ENCODE measurements at regions not wholly inside any gene's neighbourhood (a gene's known extent, or its start where the extent isn't known, plus 50 kb on each side); places are given as distances from the start of the nearest gene placed in this dataset.

DNA sequence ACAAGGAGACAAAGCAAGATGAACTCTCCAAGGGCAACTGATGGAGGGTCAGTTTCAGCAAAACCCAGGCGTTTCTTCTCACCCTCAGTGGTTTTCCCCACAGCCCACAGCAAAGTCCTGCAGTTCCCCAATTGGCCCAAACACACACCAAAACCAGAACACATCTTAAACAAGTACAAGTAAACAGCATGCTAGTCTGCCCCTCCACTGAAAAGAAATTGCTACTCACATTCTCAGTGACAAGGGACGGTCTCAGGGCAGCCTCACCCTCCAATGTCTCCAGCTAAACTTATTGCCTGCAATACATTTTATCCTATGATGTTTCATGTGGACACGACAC lies 300.6 kb upstream of the IRX3 start:
- TF ChIP-seq, protein P1, sequence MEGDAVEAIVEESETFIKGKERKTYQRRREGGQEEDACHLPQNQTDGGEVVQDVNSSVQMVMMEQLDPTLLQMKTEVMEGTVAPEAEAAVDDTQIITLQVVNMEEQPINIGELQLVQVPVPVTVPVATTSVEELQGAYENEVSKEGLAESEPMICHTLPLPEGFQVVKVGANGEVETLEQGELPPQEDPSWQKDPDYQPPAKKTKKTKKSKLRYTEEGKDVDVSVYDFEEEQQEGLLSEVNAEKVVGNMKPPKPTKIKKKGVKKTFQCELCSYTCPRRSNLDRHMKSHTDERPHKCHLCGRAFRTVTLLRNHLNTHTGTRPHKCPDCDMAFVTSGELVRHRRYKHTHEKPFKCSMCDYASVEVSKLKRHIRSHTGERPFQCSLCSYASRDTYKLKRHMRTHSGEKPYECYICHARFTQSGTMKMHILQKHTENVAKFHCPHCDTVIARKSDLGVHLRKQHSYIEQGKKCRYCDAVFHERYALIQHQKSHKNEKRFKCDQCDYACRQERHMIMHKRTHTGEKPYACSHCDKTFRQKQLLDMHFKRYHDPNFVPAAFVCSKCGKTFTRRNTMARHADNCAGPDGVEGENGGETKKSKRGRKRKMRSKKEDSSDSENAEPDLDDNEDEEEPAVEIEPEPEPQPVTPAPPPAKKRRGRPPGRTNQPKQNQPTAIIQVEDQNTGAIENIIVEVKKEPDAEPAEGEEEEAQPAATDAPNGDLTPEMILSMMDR (IDR thresholded peaks at IDR 0.05), result no peak
- no peaks in the 10 kb centered on the region for H3K27me3 ChIP-seq
- intact Hi-C loops (cut with DNase I; ENCODE audit: low total_unique reads), result no loop called here
- H3K4me1 ChIP-seq, result no peaks in the 10 kb centered on the region
- H3K36me3 ChIP-seq, result no peaks in the 10 kb centered on the region
- no peak overlapping the region for H3K4me3 ChIP-seq
- no peak overlapping the region for H3K27ac ChIP-seq
- no peaks in the 10 kb centered on the region for H3K9me3 ChIP-seq
- no peak for DNase-seq

DNA sequence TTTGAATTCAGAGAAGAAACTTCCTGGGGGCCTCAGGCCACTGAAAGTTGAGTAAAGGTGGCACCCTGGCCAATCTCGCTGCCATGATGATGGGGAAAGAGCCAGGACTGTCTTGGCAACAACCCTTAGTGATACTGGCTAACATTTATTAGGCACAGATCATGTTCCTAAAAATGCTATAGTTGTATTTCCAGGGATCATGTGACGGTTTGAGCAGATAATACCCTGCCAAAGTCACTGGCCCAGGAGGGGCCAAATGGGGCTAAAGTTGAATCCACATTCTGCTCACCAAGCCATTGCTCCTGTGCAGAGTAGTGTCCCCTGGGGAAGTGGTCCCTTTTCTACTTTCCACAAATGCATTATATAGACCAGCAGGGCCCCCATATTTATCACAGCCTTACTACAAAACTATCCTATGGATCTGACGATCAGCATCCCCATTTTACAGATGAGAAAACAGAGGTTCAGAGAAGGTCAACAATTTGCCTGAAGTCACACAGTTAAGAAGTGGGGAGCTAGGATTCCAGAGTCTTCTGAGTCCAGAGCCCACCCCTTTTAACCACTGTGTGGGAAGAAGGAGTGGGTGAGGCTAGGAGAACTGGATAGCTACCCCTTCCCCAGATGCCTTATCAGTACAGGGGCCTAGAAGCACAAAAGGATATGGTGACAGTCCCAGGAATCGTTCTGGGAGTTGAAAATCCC lies 300.0 kb upstream of the IRX3 start:
- TF ChIP-seq, protein P1 (IDR thresholded peaks at IDR 0.05), result no peak
- no peaks in the 10 kb centered on the region for H3K36me3 ChIP-seq
- no peaks in the 10 kb centered on the region for H3K9me3 ChIP-seq
- H3K4me3 ChIP-seq, result no peak overlapping the region
- no peaks in the 10 kb centered on the region for H3K27me3 ChIP-seq
- intact Hi-C loops (cut with DNase I; ENCODE audit: low total_unique reads), result no loop called here
- no peak for DNase-seq
- H3K27ac ChIP-seq, result no peak overlapping the region
- H3K4me1 ChIP-seq, result no peaks in the 10 kb centered on the region

DNA sequence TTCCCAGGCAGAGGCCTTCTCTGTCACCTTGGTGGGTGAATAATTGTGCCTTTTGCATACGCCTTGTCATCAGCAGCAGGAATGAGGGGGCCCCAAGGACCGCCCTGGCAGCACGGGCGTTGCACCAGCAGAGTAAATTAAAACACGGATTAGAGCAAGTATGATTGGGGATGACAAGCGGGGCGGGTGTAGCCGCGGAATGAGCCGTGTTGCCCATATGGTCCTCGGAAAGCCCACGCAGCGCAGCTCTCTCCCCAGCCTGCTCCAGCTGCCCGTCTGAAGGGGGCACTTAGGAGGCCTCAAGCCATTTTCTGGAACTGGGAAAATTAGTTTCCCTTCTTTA lies 299.4 kb upstream of the IRX3 start:
- DNase-seq, result no peak
- intact Hi-C loops (cut with DNase I; ENCODE audit: low total_unique reads), result no loop called here
- Histone ChIP-seq H3K4me3 (no peak overlapping the region), H3K9me3 (no peaks in the 10 kb centered on the region), H3K36me3 (no peaks in the 10 kb centered on the region), H3K4me1 (no peaks in the 10 kb centered on the region), H3K27ac (no peak overlapping the region), H3K27me3 (no peaks in the 10 kb centered on the region)
- TF ChIP-seq, protein P1 (IDR thresholded peaks at IDR 0.05), result no peak

DNA sequence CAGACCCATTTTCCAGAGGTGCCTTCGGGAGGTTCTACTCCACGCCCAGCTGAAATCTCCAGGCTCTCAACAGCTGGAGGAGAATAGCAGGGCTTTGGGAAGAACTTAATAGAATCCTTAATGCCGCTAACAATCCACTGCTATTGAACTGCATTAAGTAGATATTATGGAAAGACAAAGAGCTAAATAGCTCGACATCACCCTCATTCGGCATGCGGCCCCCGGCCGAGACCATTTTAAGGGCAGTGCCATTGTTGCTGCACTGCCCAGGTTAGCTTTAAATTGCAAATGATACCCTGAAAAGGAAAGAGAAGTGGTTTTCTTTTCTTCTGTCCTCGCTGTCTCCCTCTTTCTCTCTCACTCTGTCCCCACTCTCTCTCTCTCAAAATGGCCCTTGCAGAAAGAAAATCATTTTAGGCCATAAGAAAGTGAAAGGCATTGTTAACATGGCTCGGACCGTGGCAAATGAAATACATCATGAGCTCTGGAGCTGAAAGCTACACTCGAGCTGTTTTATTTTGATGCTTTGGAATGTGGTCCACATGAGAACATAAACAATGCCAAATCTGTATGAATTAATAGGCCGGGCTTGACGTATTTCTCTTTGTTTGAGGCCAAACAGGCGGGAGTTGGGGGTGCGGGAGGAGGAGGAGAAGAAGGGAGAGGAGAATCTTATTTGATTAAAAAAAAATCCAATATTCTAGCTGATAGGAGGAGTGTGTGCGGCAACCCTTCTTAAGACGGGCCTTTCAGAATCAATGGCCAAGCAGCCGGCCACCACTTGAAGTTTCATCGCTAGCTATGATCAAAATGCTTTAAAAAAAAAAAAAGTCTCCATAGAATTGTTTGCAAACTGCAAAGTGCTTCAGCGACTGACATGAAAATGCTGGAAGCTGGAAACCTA lies 298.8 kb upstream of the IRX3 start:
- intact Hi-C loops (cut with DNase I; ENCODE audit: low total_unique reads), result no loop called here
- Histone ChIP-seq H3K4me3 (no peak overlapping the region), H3K36me3 (no peaks in the 10 kb centered on the region), H3K27me3 (no peaks in the 10 kb centered on the region), H3K4me1 (no peaks in the 10 kb centered on the region), H3K27ac (no peak overlapping the region), H3K9me3 (no peaks in the 10 kb centered on the region)
- TF ChIP-seq, protein P1 (IDR thresholded peaks at IDR 0.05), result no peak
- DNase-seq, result no peak

DNA sequence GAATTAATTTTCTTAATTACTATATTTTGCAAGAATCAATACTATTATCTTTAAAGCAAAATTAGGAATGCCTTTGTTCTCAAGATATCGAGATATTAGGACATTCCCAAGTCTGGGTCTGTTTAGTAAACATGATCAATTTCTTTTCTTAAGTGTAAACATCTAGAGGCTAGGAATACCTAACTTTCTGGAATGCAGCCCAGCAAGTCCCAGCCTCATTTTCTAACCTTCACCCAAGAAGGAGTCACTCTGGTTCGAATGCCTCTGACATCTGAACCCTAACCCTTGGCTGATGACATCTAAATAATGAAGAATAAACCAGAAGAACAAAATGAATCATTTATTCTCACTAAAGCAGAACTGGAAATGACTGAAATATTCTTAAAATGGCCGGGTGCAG lies 297.5 kb upstream of the IRX3 start:
- no peak overlapping the region for H3K4me3 ChIP-seq
- no peaks in the 10 kb centered on the region for H3K36me3 ChIP-seq
- TF ChIP-seq, protein P1 (IDR thresholded peaks at IDR 0.05), result no peak
- H3K27me3 ChIP-seq, result no peaks in the 10 kb centered on the region
- H3K9me3 ChIP-seq, result no peaks in the 10 kb centered on the region
- DNase-seq, result no peak
- H3K27ac ChIP-seq, result no peak overlapping the region
- intact Hi-C loops (cut with DNase I; ENCODE audit: low total_unique reads), result no loop called here
- H3K4me1 ChIP-seq, result no peaks in the 10 kb centered on the region
